ENCODE measurements at regions not wholly inside any gene's neighbourhood (a gene's known extent, or its start where the extent isn't known, plus 50 kb on each side); places are given as distances from the start of the nearest gene placed in this dataset.

DNA sequence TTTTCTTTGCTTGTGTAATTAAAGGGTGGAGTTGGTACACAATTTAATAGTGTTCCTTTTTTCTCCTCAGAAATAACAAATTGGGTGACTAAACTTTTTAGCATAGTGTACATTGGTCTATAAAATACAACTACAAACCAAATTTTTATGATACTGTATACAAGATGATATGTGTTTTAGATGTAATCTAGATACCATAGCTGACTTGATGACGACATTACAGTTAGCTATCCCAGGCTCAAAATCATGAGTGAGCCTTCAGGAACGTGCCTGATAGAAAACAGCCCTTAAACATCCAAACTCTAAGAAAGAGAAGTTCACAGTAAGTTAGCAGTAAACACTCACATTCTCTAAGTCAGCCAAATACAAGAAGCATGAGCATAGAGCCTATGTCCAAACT is 99.0 kb upstream of the SSTR1 start:
- intact Hi-C loops (cut with micrococcal nuclease) = no loop called here
- peaks cover 13 to 19% of the 10 kb centered on the region in 2 donors for H3K9me3 ChIP-seq (replicated peaks in 1 of 2; ENCODE audit: control insufficient read depth in 1 of 2, insufficient read depth in 1 of 2, low read length in 2 of 2)
- H3K27ac Mint-ChIP-seq = peak overlapping the region in 1 of 7 donors; percentile 13

DNA sequence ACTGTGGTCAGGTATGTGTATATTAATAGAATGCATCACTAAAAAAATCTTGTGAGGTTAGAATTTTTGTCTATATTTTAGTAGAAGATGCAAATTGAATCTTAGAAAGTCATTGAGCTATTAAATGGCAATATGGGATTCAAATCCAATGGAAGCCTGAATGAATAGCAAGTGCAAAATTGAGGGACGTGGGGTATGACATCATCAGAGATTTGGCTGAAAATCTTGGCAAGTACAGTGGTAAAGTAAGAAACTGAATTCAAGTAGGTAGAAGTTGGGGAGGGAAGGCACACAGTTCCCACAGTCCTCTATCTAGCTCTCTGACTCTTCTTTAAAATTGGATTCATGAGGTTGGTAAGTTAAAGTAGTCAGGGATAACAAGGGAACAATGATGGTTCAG is 97.4 kb upstream of the SSTR1 start:
- H3K9me3 ChIP-seq (replicated peaks in 1 of 2; ENCODE audit: control insufficient read depth in 1 of 2, insufficient read depth in 1 of 2, low read length in 2 of 2) = peaks cover 3 to 9% of the 10 kb centered on the region in 2 donors
- H3K27ac ChIP-seq (ENCODE audit: low read depth in 1 of 2, low read length in 2 of 2) = no peak overlapping the region
- no peaks in the 10 kb centered on the region for H4K20me1 ChIP-seq (ENCODE audit: insufficient read depth, low read length)
- no peaks in the 10 kb centered on the region for H3K36me3 ChIP-seq (replicated peaks in 1 of 2; ENCODE audit: control insufficient read depth in 1 of 2, insufficient read depth in 2 of 2, low read length in 2 of 2)
- H3K79me2 ChIP-seq (ENCODE audit: insufficient read depth, low read length) = no peaks in the 10 kb centered on the region
- no peaks in the 10 kb centered on the region for H3K27me3 ChIP-seq (ENCODE audit: control insufficient read depth in 2 of 2, insufficient read depth in 2 of 2, low read length in 2 of 2)
- no CpG with 5 or more reads among the region's 1 CpG for WGBS (ENCODE audit: insufficient coverage)
- H3K9ac ChIP-seq (ENCODE audit: insufficient read depth, low read length, poor library complexity, severe bottlenecking) = no peak overlapping the region
- intact Hi-C loops (cut with micrococcal nuclease) = no loop called here
- no peaks in the 10 kb centered on the region for H3K4me1 ChIP-seq (ENCODE audit: control insufficient read depth in 1 of 2, insufficient read depth in 2 of 2, low read length in 2 of 2)
- no peak overlapping the region for H2AFZ ChIP-seq (ENCODE audit: insufficient read depth, low read depth, low read length, poor library complexity, severe bottlenecking)
- Mint-ChIP-seq H3K4me3 (no peak overlapping the region), H3K9me3 (peaks cover 5 to 18% (median 10%) of the 10 kb centered on the region in 7 donors), H3K27ac (peak overlapping the region in 1 of 7 donors; percentile 26), H3K27me3 (ENCODE audit: low read depth in 3 of 3) (peaks cover 0 to 2% (median 0%) of the 10 kb centered on the region in 3 donors), H3K4me1 (no peaks in the 10 kb centered on the region), H3K36me3 (no peaks in the 10 kb centered on the region)
- H3K4me3 ChIP-seq (replicated peaks in 1 of 3; ENCODE audit: low read depth in 2 of 3, low read length in 3 of 3) = no peak overlapping the region
- H3K4me2 ChIP-seq (replicated peaks; ENCODE audit: extremely low read depth, low read length, poor library complexity, severe bottlenecking) = no peak overlapping the region
- TF ChIP-seq, protein P1, sequence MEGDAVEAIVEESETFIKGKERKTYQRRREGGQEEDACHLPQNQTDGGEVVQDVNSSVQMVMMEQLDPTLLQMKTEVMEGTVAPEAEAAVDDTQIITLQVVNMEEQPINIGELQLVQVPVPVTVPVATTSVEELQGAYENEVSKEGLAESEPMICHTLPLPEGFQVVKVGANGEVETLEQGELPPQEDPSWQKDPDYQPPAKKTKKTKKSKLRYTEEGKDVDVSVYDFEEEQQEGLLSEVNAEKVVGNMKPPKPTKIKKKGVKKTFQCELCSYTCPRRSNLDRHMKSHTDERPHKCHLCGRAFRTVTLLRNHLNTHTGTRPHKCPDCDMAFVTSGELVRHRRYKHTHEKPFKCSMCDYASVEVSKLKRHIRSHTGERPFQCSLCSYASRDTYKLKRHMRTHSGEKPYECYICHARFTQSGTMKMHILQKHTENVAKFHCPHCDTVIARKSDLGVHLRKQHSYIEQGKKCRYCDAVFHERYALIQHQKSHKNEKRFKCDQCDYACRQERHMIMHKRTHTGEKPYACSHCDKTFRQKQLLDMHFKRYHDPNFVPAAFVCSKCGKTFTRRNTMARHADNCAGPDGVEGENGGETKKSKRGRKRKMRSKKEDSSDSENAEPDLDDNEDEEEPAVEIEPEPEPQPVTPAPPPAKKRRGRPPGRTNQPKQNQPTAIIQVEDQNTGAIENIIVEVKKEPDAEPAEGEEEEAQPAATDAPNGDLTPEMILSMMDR (IDR thresholded peaks at IDR 0.05) = no peak
- no peak for DNase-seq

More for the DNA sequence above, 99.0 kb upstream of the SSTR1 start:
- H3K36me3 Mint-ChIP-seq = no peaks in the 10 kb centered on the region
- H4K20me1 ChIP-seq (ENCODE audit: insufficient read depth, low read length) = no peaks in the 10 kb centered on the region
- H3K79me2 ChIP-seq (ENCODE audit: insufficient read depth, low read length) = no peaks in the 10 kb centered on the region
- no peak overlapping the region for H3K27ac ChIP-seq (ENCODE audit: low read depth in 1 of 2, low read length in 2 of 2)
- WGBS (ENCODE audit: insufficient coverage) = no CpG with 5 or more reads among the region's 2 CpGs
- no peaks in the 10 kb centered on the region for H3K4me1 ChIP-seq (ENCODE audit: control insufficient read depth in 1 of 2, insufficient read depth in 2 of 2, low read length in 2 of 2)
- TF ChIP-seq, protein P1 (IDR thresholded peaks at IDR 0.05) = no peak
- H3K9ac ChIP-seq (ENCODE audit: insufficient read depth, low read length, poor library complexity, severe bottlenecking) = no peak overlapping the region
- H3K4me2 ChIP-seq (replicated peaks; ENCODE audit: extremely low read depth, low read length, poor library complexity, severe bottlenecking) = no peak overlapping the region
- no peaks in the 10 kb centered on the region for H3K36me3 ChIP-seq (replicated peaks in 1 of 2; ENCODE audit: control insufficient read depth in 1 of 2, insufficient read depth in 2 of 2, low read length in 2 of 2)
- H3K9me3 Mint-ChIP-seq = peaks cover 7 to 17% (median 15%) of the 10 kb centered on the region in 7 donors
- no peak overlapping the region for H2AFZ ChIP-seq (ENCODE audit: insufficient read depth, low read depth, low read length, poor library complexity, severe bottlenecking)
- H3K4me1 Mint-ChIP-seq = no peaks in the 10 kb centered on the region
- H3K27me3 ChIP-seq (ENCODE audit: control insufficient read depth in 2 of 2, insufficient read depth in 2 of 2, low read length in 2 of 2) = no peaks in the 10 kb centered on the region
- no peak overlapping the region for H3K4me3 ChIP-seq (replicated peaks in 1 of 3; ENCODE audit: low read depth in 2 of 3, low read length in 3 of 3)
- no peak for DNase-seq
- no peak overlapping the region for H3K4me3 Mint-ChIP-seq
- H3K27me3 Mint-ChIP-seq (ENCODE audit: low read depth in 3 of 3) = peaks cover 0 to 2% (median 0%) of the 10 kb centered on the region in 3 donors

Measured in CD14-positive monocyte (primary cell).